ENCODE measurements at regions not wholly inside any gene's neighbourhood (a gene's known extent, or its start where the extent isn't known, plus 50 kb on each side); places are given as distances from the start of the nearest gene placed in this dataset.

GRCh38 chrX:39817754-39818470 lies 279.8 kb downstream of the BCOR start:
- Histone ChIP-seq H3K4me3 (no peak overlapping the region), H3K9me3 (no peaks in the 10 kb centered on the region), H3K27me3 (replicated peaks in 1 of 7) (peaks cover 0 to 72% (median 15%) of the 10 kb centered on the region in 7 donors), H3K36me3 (no peaks in the 10 kb centered on the region), H3K4me1 (peaks cover 0 to 41% (median 17%) of the 10 kb centered on the region in 6 donors), H3K27ac (peak overlapping the region in 5 of 8 donors; percentile 26 to 56 (median 41))
- no peak for TF ChIP-seq POLR2AphosphoS5 (IDR thresholded peaks at IDR 0.05)
- TF ChIP-seq, protein P1, sequence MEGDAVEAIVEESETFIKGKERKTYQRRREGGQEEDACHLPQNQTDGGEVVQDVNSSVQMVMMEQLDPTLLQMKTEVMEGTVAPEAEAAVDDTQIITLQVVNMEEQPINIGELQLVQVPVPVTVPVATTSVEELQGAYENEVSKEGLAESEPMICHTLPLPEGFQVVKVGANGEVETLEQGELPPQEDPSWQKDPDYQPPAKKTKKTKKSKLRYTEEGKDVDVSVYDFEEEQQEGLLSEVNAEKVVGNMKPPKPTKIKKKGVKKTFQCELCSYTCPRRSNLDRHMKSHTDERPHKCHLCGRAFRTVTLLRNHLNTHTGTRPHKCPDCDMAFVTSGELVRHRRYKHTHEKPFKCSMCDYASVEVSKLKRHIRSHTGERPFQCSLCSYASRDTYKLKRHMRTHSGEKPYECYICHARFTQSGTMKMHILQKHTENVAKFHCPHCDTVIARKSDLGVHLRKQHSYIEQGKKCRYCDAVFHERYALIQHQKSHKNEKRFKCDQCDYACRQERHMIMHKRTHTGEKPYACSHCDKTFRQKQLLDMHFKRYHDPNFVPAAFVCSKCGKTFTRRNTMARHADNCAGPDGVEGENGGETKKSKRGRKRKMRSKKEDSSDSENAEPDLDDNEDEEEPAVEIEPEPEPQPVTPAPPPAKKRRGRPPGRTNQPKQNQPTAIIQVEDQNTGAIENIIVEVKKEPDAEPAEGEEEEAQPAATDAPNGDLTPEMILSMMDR (IDR thresholded peaks at IDR 0.05 in 8 of 11, conservative IDR thresholded peaks at IDR 0.05 in 3 of 11) = no peak
- TF ChIP-seq POLR2A (IDR thresholded peaks at IDR 0.05) = no peak
- intact Hi-C loops (cut with DNase I; ENCODE audit: low total_unique reads) = no loop called here
- peak; percentile 34 for DNase-seq
- 63 to 93% (median 81%) methylated on average over 12 of the region's 12 CpGs for WGBS, 5 donors

DNA sequence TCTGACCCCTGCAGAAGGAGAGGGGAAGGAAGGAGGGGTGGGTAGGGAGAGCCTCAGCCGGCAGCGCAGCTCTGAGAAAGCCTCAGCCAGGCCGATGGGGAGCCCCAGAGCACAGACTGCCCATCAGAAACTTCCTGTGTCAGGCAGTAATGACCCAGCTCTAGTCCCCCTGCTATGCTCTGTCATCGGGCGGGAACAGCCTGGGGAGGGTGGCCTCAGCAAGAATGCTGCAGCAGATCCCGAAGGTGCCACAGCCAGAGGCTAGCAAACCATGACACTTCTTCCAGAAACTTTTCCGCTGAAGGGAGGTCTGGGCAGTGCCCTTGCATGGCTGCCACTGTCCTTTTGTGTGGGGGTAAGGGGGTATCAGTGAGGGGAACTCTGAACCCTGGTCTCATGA lies 279.0 kb downstream of the BCOR start:
- intact Hi-C loops (cut with DNase I; ENCODE audit: low total_unique reads) = no loop called here
- Histone ChIP-seq H3K4me1 (peaks cover 0 to 41% (median 17%) of the 10 kb centered on the region in 6 donors), H3K27me3 (replicated peaks in 1 of 7) (peaks cover 0 to 78% (median 15%) of the 10 kb centered on the region in 7 donors), H3K36me3 (no peaks in the 10 kb centered on the region), H3K9me3 (peaks cover 0 to 6% (median 0%) of the 10 kb centered on the region in 8 donors), H3K27ac (no peak overlapping the region), H3K4me3 (no peak overlapping the region)
- TF ChIP-seq POLR2A (IDR thresholded peaks at IDR 0.05) = no peak
- WGBS, 5 donors = 30 to 60% (median 58%) methylated on average over 2 to 7 of the region's 7 CpGs
- no peak for DNase-seq

GRCh38 chrX:39819921-39820849 lies 277.6 kb downstream of the BCOR start:
- TF ChIP-seq POLR2A (IDR thresholded peaks at IDR 0.05) = no peak
- peak in 2 of 3 donors; percentile 49 to 51 for TF ChIP-seq POLR2AphosphoS5 (IDR thresholded peaks at IDR 0.05)
- H3K9me3 ChIP-seq = peaks cover 0 to 6% (median 0%) of the 10 kb centered on the region in 8 donors
- peak overlapping the region in 5 of 8 donors; percentile 16 to 66 (median 32) for H3K4me3 ChIP-seq
- intact Hi-C loops (cut with DNase I; ENCODE audit: low total_unique reads) = no loop called here
- peaks cover 0 to 33% (median 8%) of the 10 kb centered on the region in 6 donors for H3K4me1 ChIP-seq
- no peaks in the 10 kb centered on the region for H3K36me3 ChIP-seq
- DNase-seq = peak; percentile 70
- whole genome bisulfite sequencing, 5 donors = 34 to 82% (median 50%) methylated on average over 17 to 34 of the region's 34 CpGs
- H3K27me3 ChIP-seq (replicated peaks in 1 of 7) = peaks cover 0 to 76% (median 15%) of the 10 kb centered on the region in 7 donors
- peak overlapping the region in 2 of 8 donors; percentile 2 to 33 for H3K27ac ChIP-seq

DNA sequence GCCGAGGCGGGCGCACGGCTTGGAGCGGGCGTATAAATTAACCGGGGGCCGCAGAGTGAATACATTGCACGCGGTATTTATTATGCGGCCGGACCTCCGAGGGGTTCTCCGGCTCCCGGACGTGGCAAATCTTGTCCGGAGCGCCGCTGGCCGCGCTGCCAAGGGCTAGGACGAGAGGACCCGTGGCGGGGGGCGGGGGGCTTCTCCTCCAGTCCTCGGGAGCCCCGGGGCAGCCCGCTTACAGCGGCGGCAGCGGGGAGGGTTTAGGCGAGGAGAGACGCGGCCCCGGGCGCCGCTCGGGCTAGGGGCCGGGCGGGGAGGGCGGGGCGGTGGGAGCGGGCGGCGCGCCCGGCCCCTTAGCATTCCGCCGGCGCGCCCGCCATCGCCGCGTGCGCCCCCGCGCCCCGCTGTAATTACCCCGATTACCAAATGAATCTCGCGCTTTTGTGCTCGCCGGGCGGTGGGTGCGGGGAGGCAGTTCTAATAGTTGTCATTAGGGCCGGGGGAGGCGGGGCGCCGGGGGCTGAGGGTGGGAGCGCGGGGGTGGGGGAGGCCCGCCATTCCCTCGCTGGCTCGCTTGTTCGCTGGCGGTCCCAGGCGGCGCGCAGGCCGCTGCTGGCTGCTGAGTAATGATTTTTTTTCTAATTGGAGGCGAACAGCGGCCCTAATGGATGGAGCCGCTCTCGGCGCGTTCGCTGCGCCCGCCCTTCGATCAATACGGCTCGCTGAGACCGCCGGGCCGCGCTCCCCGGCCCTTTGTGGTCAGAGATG lies 276.6 kb downstream of the BCOR start:
- intact Hi-C loops (cut with DNase I; ENCODE audit: low total_unique reads) = no loop called here
- H3K36me3 ChIP-seq = no peaks in the 10 kb centered on the region
- H3K4me1 ChIP-seq = peaks cover 0 to 25% (median 8%) of the 10 kb centered on the region in 6 donors
- peaks cover 0 to 67% (median 15%) of the 10 kb centered on the region in 7 donors for H3K27me3 ChIP-seq (replicated peaks in 1 of 7)
- peak overlapping the region in 3 of 8 donors; percentile 2 to 43 (median 33) for H3K27ac ChIP-seq
- TF ChIP-seq POLR2AphosphoS5 (IDR thresholded peaks at IDR 0.05) (no peak), POLR2A (IDR thresholded peaks at IDR 0.05) (no peak)
- TF ChIP-seq, protein P1 (IDR thresholded peaks at IDR 0.05 in 8 of 11, conservative IDR thresholded peaks at IDR 0.05 in 3 of 11) = no peak
- peak; percentile 74 for DNase-seq
- WGBS, 5 donors = 0 to 22% (median 0%) methylated on average over 26 to 89 of the region's 98 CpGs
- peak overlapping the region in 7 of 8 donors; percentile 8 to 66 (median 30) for H3K4me3 ChIP-seq
- H3K9me3 ChIP-seq = peaks cover 0 to 6% (median 0%) of the 10 kb centered on the region in 8 donors

Measured in spleen (tissue), 11 donors.